Epithelial cell of esophagus (primary cell): ENCODE measurements at regions not wholly inside any gene's neighbourhood (a gene's known extent, or its start where the extent isn't known, plus 50 kb on each side); places are given as distances from the start of the nearest gene placed in this dataset.

Source experiments
- DNase-seq: peaks from one replicate; pipeline ENCODE4 v3.0.0; 2010; ENCODE audit warnings: low read depth
- H3K4me3 ChIP-seq: 2 replicates; pipeline ENCODE4 v1.5.1; 2011; ENCODE audit warnings: mild to moderate bottlenecking, low read length, control low read depth
- CTCF ChIP-seq: IDR thresholded peaks from 2 replicates; pipeline ENCODE4 v1.5.1; 2011; ENCODE audit warnings: low read depth, mild to moderate bottlenecking, low read length, control low read depth, inconsistent platforms; ENCODE audit not compliant: insufficient read depth; ENCODE audit errors: missing control alignments

- DNase-seq = no peak
- no peak overlapping the region for H3K4me3 ChIP-seq
- no peak for TF ChIP-seq CTCF
These were observed 86.4 kb upstream of the SLC44A1 start for GRCh38 chr9:105158020-105158419.

- DNase-seq = no peak
- TF ChIP-seq CTCF = no peak
- no peak overlapping the region for H3K4me3 ChIP-seq
These were observed 85.6 kb upstream of the SLC44A1 start for GRCh38 chr9:105158898-105159297.

- no peak overlapping the region for H3K4me3 ChIP-seq
- no peak for TF ChIP-seq CTCF
- DNase-seq = no peak
These were observed 75.6 kb upstream of the SLC44A1 start for GRCh38 chr9:105168870-105169319.

GRCh38 chr9:105171076-105171475, 73.4 kb upstream of the SLC44A1 start:
- no peak for TF ChIP-seq CTCF
- no peak for DNase-seq
- no peak overlapping the region for H3K4me3 ChIP-seq

GRCh38 chr9:105171589-105171988, 72.9 kb upstream of the SLC44A1 start:
- no peak overlapping the region for H3K4me3 ChIP-seq
- no peak for TF ChIP-seq CTCF

GRCh38 chr9:105172436-105172835, 72.0 kb upstream of the SLC44A1 start:
- TF ChIP-seq CTCF = no peak
- DNase-seq = no peak

More at GRCh38 chr9:105171589-105171988, 72.9 kb upstream of the SLC44A1 start:
- DNase-seq = no peak

GRCh38 chr9:105173306-105173705, 71.1 kb upstream of the SLC44A1 start:
- no peak for DNase-seq
- TF ChIP-seq CTCF = no peak
- no peak overlapping the region for H3K4me3 ChIP-seq

More at GRCh38 chr9:105172436-105172835, 72.0 kb upstream of the SLC44A1 start:
- H3K4me3 ChIP-seq = no peak overlapping the region
